ENCODE measurements at regions not wholly inside any gene's neighbourhood (a gene's known extent, or its start where the extent isn't known, plus 50 kb on each side); places are given as distances from the start of the nearest gene placed in this dataset.

GRCh38 chr6:126608681-126609080 lies 268.8 kb downstream of the CENPW start:
- DNase-seq = no peak

GRCh38 chr6:126614642-126615504 lies 275.0 kb downstream of the CENPW start:
- DNase-seq = no peak

- no peak for DNase-seq
These were observed 277.0 kb downstream of the CENPW start for GRCh38 chr6:126616866-126617265.

GRCh38 chr6:126618639-126619343 lies 278.9 kb downstream of the CENPW start:
- no peak for DNase-seq

GRCh38 chr6:126620719-126621118 lies 280.8 kb downstream of the CENPW start:
- DNase-seq = no peak

- no peak for DNase-seq
These were observed 285.1 kb downstream of the CENPW start for GRCh38 chr6:126625019-126625418.

GRCh38 chr6:126628125-126628524 lies 288.2 kb downstream of the CENPW start:
- no peak for DNase-seq

GRCh38 chr6:126631363-126631762 lies 291.4 kb downstream of the CENPW start:
- no peak for DNase-seq

GRCh38 chr6:126632271-126632670 lies 292.4 kb downstream of the CENPW start:
- DNase-seq = no peak

GRCh38 chr6:126633373-126633772 lies 293.5 kb downstream of the CENPW start:
- DNase-seq = no peak

- no peak for DNase-seq
These were observed 300.4 kb downstream of the CENPW start for GRCh38 chr6:126640356-126640755.

- DNase-seq = no peak
These were observed 301.0 kb downstream of the CENPW start for GRCh38 chr6:126640921-126641320.

GRCh38 chr6:126641641-126642040 lies 301.7 kb downstream of the CENPW start:
- DNase-seq = no peak

GRCh38 chr6:126643352-126643751 lies 303.4 kb downstream of the CENPW start:
- no peak for DNase-seq

- no peak for DNase-seq
These were observed 311.0 kb downstream of the CENPW start for GRCh38 chr6:126650931-126651330.

GRCh38 chr6:126657561-126658175 lies 317.8 kb downstream of the CENPW start:
- DNase-seq = no peak

- no peak for DNase-seq
These were observed 320.5 kb downstream of the CENPW start for GRCh38 chr6:126660376-126660775.

GRCh38 chr6:126661646-126662045 lies 321.7 kb downstream of the CENPW start:
- DNase-seq = no peak

- no peak for DNase-seq
These were observed 323.1 kb downstream of the CENPW start for GRCh38 chr6:126662966-126663365.

GRCh38 chr6:126664271-126664670 lies 324.4 kb downstream of the CENPW start:
- DNase-seq = no peak

- no peak for DNase-seq
These were observed 325.6 kb downstream of the CENPW start for GRCh38 chr6:126665551-126665950.

- DNase-seq = no peak
These were observed 327.2 kb downstream of the CENPW start for GRCh38 chr6:126667071-126667470.

GRCh38 chr6:126667728-126668127 lies 327.8 kb downstream of the CENPW start:
- DNase-seq = no peak

- no peak for DNase-seq
These were observed 332.7 kb downstream of the CENPW start for GRCh38 chr6:126672649-126673048.
